SK-N-SH (cell line): ENCODE measurements at regions not wholly inside any gene's neighbourhood (a gene's known extent, or its start where the extent isn't known, plus 50 kb on each side); places are given as distances from the start of the nearest gene placed in this dataset.

ENCODE experiments used
- GABPA ChIP-seq: IDR thresholded peaks from 2 replicates; pipeline ENCODE4 v1.4.0; 2012; ENCODE audit warnings: low read depth, mild to moderate bottlenecking
- RAD21 ChIP-seq: IDR thresholded peaks from 2 replicates; pipeline ENCODE4 v1.6.1; 2012; ENCODE audit warnings: mild to moderate bottlenecking, low read length
- TF ChIP-seq, protein P1 (sequence below): fragments of 200-600 bp; sonication (generic); IDR thresholded peaks from 2 replicates; pipeline ENCODE4 v1.6.1; 2017; ENCODE audit warnings: antibody characterized with exemption, mild to moderate bottlenecking, moderate library complexity
- TF ChIP-seq, protein P2 (sequence below): IDR thresholded peaks from 2 replicates; pipeline ENCODE4 v1.6.1; 2012; ENCODE audit warnings: mild to moderate bottlenecking, low read depth, low read length, moderate library complexity
- TF ChIP-seq, protein P3 (sequence below): IDR thresholded peaks from 2 replicates; pipeline ENCODE4 v1.4.0; 2012; ENCODE audit warnings: low read depth, borderline replicate concordance
- TF ChIP-seq, protein P4 (sequence below): IDR thresholded peaks from 2 replicates; pipeline ENCODE4 v1.4.0; 2012; ENCODE audit warnings: low read depth

DNA sequence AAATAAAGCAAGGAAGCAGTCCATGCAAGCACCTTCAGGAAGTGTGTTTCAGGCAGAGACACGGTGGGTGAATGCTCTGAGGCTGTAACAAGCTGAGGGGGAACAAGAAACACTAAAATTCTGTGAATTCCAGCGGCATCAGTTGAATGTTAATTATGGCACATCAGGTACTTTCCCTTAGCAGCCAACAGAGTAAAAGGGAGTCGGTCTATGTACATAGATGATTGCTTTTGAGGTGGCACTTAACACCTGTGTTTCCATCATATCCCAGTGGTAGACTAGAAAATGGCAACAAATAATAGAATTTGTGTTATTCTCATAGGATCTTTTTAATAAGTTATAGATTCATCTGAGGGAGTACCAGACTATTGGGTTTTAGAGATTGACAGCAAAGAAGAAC is 481.0 kb upstream of the KLF6 start:
- TF ChIP-seq, protein P1, sequence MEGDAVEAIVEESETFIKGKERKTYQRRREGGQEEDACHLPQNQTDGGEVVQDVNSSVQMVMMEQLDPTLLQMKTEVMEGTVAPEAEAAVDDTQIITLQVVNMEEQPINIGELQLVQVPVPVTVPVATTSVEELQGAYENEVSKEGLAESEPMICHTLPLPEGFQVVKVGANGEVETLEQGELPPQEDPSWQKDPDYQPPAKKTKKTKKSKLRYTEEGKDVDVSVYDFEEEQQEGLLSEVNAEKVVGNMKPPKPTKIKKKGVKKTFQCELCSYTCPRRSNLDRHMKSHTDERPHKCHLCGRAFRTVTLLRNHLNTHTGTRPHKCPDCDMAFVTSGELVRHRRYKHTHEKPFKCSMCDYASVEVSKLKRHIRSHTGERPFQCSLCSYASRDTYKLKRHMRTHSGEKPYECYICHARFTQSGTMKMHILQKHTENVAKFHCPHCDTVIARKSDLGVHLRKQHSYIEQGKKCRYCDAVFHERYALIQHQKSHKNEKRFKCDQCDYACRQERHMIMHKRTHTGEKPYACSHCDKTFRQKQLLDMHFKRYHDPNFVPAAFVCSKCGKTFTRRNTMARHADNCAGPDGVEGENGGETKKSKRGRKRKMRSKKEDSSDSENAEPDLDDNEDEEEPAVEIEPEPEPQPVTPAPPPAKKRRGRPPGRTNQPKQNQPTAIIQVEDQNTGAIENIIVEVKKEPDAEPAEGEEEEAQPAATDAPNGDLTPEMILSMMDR, result no peak
- TF ChIP-seq, protein P2, sequence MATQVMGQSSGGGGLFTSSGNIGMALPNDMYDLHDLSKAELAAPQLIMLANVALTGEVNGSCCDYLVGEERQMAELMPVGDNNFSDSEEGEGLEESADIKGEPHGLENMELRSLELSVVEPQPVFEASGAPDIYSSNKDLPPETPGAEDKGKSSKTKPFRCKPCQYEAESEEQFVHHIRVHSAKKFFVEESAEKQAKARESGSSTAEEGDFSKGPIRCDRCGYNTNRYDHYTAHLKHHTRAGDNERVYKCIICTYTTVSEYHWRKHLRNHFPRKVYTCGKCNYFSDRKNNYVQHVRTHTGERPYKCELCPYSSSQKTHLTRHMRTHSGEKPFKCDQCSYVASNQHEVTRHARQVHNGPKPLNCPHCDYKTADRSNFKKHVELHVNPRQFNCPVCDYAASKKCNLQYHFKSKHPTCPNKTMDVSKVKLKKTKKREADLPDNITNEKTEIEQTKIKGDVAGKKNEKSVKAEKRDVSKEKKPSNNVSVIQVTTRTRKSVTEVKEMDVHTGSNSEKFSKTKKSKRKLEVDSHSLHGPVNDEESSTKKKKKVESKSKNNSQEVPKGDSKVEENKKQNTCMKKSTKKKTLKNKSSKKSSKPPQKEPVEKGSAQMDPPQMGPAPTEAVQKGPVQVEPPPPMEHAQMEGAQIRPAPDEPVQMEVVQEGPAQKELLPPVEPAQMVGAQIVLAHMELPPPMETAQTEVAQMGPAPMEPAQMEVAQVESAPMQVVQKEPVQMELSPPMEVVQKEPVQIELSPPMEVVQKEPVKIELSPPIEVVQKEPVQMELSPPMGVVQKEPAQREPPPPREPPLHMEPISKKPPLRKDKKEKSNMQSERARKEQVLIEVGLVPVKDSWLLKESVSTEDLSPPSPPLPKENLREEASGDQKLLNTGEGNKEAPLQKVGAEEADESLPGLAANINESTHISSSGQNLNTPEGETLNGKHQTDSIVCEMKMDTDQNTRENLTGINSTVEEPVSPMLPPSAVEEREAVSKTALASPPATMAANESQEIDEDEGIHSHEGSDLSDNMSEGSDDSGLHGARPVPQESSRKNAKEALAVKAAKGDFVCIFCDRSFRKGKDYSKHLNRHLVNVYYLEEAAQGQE, result no peak
- TF ChIP-seq, protein P3, sequence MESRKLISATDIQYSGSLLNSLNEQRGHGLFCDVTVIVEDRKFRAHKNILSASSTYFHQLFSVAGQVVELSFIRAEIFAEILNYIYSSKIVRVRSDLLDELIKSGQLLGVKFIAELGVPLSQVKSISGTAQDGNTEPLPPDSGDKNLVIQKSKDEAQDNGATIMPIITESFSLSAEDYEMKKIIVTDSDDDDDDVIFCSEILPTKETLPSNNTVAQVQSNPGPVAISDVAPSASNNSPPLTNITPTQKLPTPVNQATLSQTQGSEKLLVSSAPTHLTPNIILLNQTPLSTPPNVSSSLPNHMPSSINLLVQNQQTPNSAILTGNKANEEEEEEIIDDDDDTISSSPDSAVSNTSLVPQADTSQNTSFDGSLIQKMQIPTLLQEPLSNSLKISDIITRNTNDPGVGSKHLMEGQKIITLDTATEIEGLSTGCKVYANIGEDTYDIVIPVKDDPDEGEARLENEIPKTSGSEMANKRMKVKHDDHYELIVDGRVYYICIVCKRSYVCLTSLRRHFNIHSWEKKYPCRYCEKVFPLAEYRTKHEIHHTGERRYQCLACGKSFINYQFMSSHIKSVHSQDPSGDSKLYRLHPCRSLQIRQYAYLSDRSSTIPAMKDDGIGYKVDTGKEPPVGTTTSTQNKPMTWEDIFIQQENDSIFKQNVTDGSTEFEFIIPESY, result no peak
- TF ChIP-seq GABPA, result no peak
- TF ChIP-seq RAD21, result no peak
- TF ChIP-seq, protein P4, sequence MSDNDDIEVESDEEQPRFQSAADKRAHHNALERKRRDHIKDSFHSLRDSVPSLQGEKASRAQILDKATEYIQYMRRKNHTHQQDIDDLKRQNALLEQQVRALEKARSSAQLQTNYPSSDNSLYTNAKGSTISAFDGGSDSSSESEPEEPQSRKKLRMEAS, result no peak
